ENCODE measurements at regions not wholly inside any gene's neighbourhood (a gene's known extent, or its start where the extent isn't known, plus 50 kb on each side); places are given as distances from the start of the nearest gene placed in this dataset.
"Not testable (repeated sequence)": the region's sequence is repeated elsewhere in the genome, so short reads cannot be mapped to it uniquely, and the experiment has no call there.

GRCh38 chr12:58670623-58671022, 249.7 kb downstream of the LRIG3 start:
- ATAC-seq (no peak), DNase-seq (ENCODE audit: missing footprints) (no peak)
- intact Hi-C loops (cut with DNase I): no loop called here

DNA sequence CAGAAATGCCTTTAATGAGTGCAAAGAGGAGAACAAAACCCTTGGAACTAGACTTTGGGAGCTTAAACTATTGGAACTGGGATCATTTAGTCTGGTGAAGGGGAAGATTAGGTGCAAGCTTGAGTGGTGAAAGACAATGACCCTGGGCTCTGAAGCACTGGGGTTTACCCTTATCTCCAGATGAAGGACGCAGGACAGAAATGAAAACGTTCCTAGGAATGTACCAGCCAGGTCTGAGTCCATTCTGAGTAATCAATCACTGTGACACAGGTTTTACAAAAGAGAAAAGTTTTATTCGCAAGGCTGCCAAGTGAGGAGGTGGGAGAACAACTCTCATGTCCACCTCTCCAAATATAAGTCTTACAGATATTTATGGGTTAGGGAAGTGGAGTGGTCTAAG, 249.1 kb downstream of the LRIG3 start:
- DNase-seq (ENCODE audit: missing footprints) (no peak), ATAC-seq (no peak)
- intact Hi-C loops (cut with DNase I): no loop called here

DNA sequence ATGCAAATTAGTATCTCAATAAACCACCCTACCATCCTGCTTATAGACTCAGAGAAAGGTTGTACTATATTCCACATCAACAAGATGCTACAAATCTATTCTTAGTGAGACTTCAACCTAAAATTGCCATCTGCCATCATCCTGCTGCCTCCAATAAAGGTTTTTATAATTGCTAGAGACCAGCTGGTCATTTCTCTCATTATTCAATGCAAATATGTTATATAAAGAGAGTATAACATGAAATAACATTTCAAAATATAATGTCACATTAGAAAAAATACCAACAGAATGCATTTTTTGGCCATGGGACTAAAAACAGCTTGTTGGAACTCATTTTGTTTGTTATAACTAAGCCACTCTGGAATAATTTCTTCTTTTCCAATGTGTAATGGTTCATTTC, 247.3 kb downstream of the LRIG3 start:
- ATAC-seq (no peak), DNase-seq (ENCODE audit: missing footprints) (no peak)
- intact Hi-C loops (cut with DNase I): no loop called here

GRCh38 chr12:58677833-58678232, 242.5 kb downstream of the LRIG3 start:
- ATAC-seq; intact Hi-C loops (cut with DNase I); DNase-seq (ENCODE audit: missing footprints): not testable (repeated sequence)

DNA sequence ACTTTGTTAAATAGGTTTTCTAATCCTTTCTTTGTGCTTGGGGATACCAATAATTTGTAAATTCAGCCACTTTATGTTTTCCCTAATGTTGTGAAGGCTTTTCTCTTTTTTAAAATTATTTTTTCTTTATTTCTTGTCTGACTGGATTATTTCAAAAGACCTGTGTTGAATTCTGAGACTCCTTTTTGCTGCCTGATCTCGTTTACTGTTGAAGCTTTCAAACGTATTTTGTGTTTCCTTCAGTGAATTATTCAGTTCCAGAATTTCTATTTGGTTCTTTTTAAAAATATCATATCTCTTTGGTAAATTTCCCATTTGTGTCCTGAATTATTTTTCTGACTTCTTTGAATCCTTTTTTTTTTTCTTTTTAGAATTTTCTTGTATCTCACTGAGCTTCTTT, 241.6 kb downstream of the LRIG3 start:
- ATAC-seq (no peak), DNase-seq (ENCODE audit: missing footprints) (no peak)
- intact Hi-C loops (cut with DNase I): no loop called here

GRCh38 chr12:58681730-58682129, 238.6 kb downstream of the LRIG3 start:
- ATAC-seq (no peak), DNase-seq (ENCODE audit: missing footprints) (no peak)
- intact Hi-C loops (cut with DNase I): no loop called here

GRCh38 chr12:58695263-58695662, 225.0 kb downstream of the LRIG3 start:
- DNase-seq (ENCODE audit: missing footprints) (no peak), ATAC-seq (no peak)
- intact Hi-C loops (cut with DNase I): no loop called here

- DNase-seq (ENCODE audit: missing footprints) (peak; percentile 27), ATAC-seq (no peak)
- intact Hi-C loops (cut with DNase I): no loop called here
Observed at GRCh38 chr12:58701536-58701935, 218.8 kb downstream of the LRIG3 start.

DNA sequence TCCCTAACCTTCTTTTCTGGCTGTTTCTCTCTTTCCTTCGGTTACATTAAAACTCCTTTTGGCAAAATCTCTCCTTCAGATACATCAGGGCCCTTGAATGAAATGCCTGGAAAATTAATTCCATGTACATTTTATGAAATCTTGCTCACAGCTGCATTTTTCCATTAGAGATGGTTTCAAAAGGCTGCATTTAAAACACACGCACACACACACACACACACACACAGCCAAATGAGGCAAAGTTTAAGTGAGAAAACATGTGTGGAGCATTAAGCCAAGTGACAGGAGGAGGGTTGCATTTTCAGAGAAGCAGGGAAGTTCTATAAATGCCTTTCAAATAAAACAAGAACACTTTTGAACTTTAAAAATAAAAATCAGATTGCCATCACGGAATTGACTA, 216.4 kb downstream of the LRIG3 start:
- ATAC-seq: no peak
- no peak for DNase-seq (ENCODE audit: missing footprints)
- intact Hi-C loops (cut with DNase I): no loop called here

GRCh38 chr12:58704770-58705169, 215.5 kb downstream of the LRIG3 start:
- ATAC-seq; intact Hi-C loops (cut with DNase I); DNase-seq (ENCODE audit: missing footprints): not testable (repeated sequence)

GRCh38 chr12:58710901-58711300, 209.4 kb downstream of the LRIG3 start:
- intact Hi-C loops (cut with DNase I): no loop called here
- no peak for ATAC-seq

DNA sequence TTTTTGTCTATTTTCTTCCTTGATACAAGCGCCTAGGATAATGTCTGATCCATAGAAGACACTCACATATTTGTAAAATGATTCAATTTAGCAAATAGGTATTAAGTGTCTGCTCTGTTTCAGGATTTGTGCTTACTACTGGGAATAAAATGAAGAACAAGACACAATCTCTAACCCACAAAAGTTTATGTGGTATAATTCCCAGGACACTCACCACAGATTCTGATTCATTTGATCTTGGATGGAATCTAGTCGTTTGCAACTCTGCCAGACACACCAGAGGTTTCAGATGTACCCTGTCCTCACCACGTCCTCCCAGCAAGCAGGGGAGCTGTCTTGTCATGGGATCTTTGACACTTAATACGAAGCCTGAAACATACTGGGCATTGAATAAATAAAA, 208.3 kb downstream of the LRIG3 start:
- intact Hi-C loops (cut with DNase I): no loop called here
- DNase-seq (ENCODE audit: missing footprints) (no peak), ATAC-seq (no peak)

More at GRCh38 chr12:58710901-58711300, 209.4 kb downstream of the LRIG3 start:
- no peak for DNase-seq (ENCODE audit: missing footprints)

GRCh38 chr12:58712976-58713375, 207.3 kb downstream of the LRIG3 start:
- no peak for DNase-seq (ENCODE audit: missing footprints)
- intact Hi-C loops (cut with DNase I): no loop called here
- ATAC-seq: no peak

DNA sequence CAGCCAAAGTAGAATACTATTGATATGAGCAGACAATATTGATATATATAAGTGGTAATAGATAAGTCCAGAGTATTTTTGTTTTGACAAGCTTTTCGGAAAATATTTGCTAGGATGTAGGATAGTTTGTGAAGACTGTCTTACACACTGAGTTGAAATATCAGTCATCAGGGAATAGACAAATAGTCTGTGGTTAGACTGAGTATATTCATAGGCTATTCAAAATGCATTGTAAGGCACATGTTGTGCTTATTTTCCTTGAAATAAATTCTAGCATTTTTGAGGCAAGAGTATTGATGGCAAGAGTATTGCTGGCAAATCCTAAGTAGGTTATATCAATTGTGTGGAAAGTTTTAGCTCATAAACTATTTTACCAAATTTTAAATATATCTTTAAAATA, 201.1 kb downstream of the LRIG3 start:
- intact Hi-C loops (cut with DNase I): no loop called here
- DNase-seq (ENCODE audit: missing footprints) (no peak), ATAC-seq (no peak)

DNA sequence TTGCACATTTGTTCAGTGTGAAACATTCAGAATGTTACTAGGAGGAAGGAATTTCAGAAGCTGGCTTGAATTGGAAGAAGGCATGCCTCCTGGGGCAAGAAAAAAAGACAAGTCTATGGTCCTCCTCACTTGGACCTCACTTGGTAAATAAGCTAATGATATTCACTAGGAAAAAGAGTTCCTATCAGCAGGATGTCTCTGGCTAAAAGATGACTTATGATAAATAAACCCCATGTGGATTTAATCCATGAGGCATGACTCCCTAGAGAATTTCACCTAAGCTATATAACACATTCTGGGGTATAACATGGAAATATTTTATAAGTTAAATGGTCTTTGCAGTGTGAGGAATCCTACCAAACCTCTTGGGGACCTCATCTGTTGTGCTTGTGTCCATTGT, 199.9 kb downstream of the LRIG3 start:
- DNase-seq (ENCODE audit: missing footprints) (no peak), ATAC-seq (no peak)
- intact Hi-C loops (cut with DNase I): no loop called here

DNA sequence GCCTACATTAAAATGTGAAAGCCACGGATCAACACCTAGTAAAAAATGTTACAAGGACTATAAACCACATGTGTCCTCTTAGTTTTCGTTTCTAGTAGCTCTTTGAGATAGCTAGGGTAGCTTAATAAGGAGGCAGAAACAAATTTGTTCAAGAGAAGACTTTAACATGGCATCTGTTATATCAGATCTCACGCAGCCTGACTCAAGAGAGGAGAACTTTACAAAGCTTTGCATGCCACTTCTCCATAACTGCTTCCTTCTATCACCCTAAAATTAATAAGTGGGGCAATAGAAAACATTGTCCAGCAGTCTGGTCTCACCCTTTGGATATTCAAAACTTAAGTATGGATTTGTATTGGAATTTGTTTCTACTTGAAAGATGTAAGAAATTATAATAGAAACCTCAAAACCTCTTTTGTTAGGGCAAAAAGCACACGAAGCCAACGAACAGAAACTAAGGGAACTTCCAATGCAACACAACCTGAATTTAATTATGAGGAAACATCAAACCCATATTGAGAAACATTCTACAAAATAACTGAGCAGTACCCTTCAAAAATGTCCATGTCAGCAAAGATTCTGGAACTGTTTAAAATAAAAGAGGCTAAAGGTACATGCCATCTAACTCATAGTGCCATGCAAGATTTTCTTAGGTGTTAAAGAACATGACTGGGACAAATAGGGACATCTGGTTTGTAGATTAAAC, 194.8 kb downstream of the LRIG3 start:
- intact Hi-C loops (cut with DNase I): no loop called here
- DNase-seq (ENCODE audit: missing footprints) (no peak), ATAC-seq (no peak)

- ATAC-seq: no peak
- intact Hi-C loops (cut with DNase I): no loop called here
- DNase-seq (ENCODE audit: missing footprints): no peak
Observed at GRCh38 chr12:58727521-58727920, 192.8 kb downstream of the LRIG3 start.

DNA sequence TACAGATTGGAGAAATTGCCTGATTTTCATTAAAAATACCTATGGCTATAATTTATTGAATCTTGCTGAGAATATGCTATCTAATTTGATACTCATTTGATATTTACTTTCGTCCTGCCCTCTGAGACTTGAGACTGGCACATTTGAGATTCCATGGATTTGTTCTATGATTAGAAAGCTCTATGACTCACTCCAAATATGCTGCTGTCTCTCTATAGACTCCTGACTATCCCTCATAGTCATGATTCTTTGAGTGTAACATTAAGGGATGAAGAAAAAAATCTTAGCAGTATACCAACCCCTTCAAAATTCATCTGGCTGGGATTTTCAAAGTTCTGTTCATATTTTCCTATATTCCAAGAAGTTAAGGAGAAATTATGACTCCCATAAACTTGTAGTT, 191.9 kb downstream of the LRIG3 start:
- ATAC-seq: no peak
- intact Hi-C loops (cut with DNase I): no loop called here
- DNase-seq (ENCODE audit: missing footprints): no peak

DNA sequence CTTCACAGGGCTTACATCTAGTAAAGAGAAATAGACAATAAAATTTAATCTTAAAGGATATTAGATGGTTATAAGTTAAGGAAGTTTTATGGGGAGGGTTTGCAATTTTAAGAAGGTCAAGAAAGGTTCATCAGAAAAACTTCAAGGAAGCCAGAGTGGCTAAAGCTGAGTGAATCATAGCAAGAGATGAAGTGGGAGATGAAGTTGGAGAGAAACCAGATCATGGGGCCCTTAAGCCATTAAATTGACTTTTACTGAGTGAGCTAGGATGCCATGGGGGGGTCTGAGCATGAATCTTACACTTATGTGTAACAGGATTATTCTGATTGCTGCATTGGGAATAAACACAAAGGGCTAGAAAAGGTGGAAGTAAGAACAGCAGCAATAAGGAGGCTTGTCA, 189.2 kb downstream of the LRIG3 start:
- intact Hi-C loops (cut with DNase I): no loop called here
- no peak for DNase-seq (ENCODE audit: missing footprints)
- ATAC-seq: no peak

DNA sequence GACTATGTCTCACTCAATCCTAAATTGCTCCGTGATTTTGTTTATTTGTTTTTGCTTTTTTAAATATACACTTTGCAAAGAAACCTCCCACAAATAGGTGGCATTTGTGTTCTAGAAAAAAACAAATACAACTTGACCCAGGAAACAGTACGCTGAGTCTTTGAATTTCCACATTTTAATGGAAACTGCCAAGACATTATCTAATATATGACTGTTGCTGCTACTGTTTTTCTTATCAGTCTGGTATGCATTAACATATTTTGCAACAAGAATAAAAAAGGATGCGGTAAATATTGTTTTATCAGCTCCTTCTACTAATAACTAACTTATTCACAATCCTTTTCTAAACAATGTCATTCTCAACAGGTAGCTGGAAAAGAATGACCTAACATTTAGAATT, 187.4 kb downstream of the LRIG3 start:
- ATAC-seq: no peak
- intact Hi-C loops (cut with DNase I): no loop called here
- DNase-seq (ENCODE audit: missing footprints): no peak

DNA sequence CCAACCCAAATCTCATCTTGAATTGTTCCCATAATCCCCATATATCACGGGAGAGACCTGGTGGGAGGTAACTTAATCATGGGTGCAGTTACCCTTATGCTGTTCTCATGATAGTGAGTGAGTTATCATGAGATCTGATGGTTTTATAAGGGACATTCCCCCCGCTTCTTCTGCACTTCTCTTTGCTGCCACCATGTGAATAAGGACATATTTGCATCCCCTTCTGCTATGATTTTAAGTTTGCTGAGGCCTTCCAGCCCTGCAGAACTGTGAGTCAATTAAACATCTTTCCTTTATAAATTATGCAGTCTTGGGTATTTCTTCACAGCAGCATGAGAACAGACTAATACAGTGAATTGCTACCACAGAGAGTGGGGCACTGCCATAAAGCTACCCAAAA, 179.1 kb downstream of the LRIG3 start:
- DNase-seq (ENCODE audit: missing footprints): no peak

More for the DNA sequence above, 179.1 kb downstream of the LRIG3 start:
- ATAC-seq: no peak
- intact Hi-C loops (cut with DNase I): no loop called here
